GM21360 (cell line): ENCODE measurements at regions not wholly inside any gene's neighbourhood (a gene's known extent, or its start where the extent isn't known, plus 50 kb on each side); places are given as distances from the start of the nearest gene placed in this dataset.
"Not testable (repeated sequence)": the region's sequence is repeated elsewhere in the genome, so short reads cannot be mapped to it uniquely, and the experiment has no call there.

Experiments
- ATAC-seq: cut with Tn5 transposase; IDR thresholded peaks from one replicate; pipeline ENCODE4 v1.9.1; 2021; ENCODE audit warnings: mild to moderate bottlenecking, moderate library complexity; ENCODE audit not compliant: unreplicated experiment

DNA sequence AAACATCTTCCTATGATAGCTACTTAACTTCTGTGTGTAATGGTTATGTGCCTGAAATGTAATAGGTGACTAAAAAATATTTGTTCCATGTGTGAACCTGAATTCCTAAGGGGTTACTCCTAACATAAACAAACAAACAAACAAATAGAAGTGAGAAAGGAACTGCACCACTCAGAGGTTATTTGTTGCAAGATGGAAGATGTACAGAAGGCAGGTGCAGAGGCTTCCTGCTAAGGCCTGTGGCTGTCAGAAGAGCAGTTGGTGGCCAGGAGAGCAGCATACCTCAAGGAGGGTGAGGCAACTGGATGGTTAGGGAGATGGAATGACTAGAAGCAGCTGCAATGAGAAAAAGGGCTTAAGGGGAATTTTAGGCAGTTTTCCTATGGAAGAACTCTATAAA lies 940.6 kb downstream of the TTLL7 start:
- no peak for ATAC-seq

- no peak for ATAC-seq
Observed at GRCh38 chr1:83055391-83056170, 943.4 kb downstream of the TTLL7 start.

- ATAC-seq, result no peak
Observed at GRCh38 chr1:83053446-83053845, 945.5 kb downstream of the TTLL7 start.

DNA sequence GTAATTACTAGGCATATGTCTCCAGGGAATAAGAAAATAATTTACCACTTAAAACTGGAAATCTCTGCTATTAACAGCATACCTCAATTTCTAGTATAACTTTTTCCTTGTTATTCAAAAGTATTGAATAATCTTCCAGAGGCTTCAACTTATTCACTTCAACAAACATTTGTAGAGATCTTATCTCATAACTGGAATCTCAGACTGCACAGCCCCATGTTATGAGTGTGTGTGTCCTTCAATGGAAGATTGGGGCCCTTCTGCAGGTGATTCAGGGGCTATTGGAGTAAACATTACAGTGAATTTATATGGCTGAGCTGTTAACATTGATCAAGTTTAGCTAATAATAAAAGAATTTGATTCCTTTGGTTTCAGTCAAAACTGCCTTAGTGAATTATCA lies 946.1 kb downstream of the TTLL7 start:
- ATAC-seq, result no peak

DNA sequence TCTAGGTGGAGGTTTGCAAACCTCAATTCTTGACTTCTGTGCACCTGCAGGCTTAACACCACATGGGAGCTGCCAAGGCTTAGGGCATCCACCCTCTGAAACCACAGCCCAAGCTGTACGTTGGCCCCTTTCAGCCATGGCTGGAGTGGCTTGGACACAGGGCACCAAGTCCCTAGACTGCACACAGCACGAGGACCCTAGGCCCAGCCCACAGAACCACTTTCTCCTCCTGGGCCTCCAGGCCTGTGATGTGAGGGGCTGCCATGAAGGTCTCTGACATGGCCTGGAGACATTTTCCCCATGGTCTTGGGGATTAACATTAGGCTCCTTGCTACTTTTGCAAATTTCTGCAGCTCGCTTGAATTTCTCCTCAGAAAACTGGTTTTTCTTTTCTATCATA lies 947.9 kb downstream of the TTLL7 start:
- ATAC-seq, result not testable (repeated sequence)

DNA sequence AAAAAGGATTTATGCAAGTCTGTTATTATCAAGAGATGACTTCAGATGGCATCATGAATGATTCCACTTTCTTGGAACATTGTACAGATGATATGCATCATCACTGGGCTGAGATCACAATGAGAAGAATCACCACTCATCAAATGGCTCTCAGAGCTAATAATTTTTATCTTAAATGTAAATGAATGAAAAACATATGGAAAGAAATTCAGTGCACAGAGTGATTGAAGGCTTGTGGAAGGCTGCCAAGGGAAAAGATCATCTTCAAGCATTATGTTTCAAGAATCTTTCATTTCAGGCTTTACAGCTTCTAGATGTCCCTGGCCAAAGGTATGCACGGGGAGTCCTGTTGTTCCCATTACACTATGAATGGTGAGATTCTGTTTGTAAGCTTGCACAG lies 955.7 kb downstream of the TTLL7 start:
- no peak for ATAC-seq

- not testable (repeated sequence) for ATAC-seq
Observed at GRCh38 chr1:83039091-83039490, 959.8 kb downstream of the TTLL7 start.

DNA sequence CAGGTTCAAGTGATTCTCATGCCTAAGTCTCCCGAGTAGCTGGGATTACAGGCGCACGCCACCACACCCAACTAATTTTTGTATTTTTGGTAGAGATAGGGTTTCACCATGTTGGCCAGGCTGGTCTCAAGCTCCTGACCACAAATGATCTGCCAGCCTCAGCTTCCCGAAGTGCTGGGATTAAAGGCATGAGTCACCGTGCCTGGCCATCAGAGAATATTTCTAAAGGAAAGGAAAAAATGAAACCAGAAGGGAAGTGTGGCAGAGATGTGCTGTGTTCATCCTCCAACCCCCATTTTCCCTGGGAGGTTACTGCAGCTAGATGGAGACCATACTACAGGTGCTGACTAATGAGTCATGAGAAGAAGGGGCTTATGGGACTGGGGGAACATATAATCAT lies 964.1 kb downstream of the TTLL7 start:
- no peak for ATAC-seq

GRCh38 chr1:83033682-83034081 lies 965.2 kb downstream of the TTLL7 start:
- ATAC-seq, result no peak

GRCh38 chr1:83029916-83030315 lies 969.0 kb downstream of the TTLL7 start:
- ATAC-seq, result no peak

DNA sequence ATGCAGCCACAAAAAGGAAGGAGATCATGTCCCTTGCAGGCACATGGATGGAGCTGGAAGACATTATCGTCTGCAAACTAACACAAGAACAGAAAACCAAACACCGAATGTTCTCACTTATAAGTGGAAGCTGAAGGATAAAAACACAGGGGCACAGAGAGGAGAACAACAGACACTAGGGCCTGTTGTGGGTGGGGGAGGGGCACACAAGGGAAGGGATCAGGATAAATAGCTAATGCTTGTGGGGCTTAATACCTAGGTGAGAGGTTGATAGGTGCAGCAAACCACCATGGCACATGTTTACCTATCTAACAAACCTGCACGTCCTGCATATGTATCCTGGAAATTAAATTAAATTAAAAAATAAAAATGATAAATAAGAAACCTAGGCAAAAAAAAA lies 969.9 kb downstream of the TTLL7 start:
- ATAC-seq, result no peak

DNA sequence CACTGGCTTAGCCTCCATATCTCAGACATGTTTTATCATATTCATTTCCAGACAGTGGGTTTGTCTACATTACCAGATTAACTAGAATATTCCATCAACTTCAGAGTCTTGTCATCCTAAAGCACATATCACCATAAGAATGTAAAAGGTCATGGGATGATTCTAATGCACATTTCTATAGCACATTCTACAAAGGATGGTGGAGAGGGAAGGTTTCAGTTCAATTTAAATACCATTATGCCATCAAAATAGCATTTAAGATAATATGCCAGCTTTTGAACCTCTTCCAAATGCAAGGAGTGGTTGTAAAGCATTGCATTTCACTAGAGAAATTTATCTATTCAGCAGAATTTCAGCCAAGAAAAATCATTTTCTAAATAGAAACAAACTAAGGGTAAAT lies 970.5 kb downstream of the TTLL7 start:
- no peak for ATAC-seq

- ATAC-seq, result no peak
Observed at GRCh38 chr1:83027511-83027910, 971.4 kb downstream of the TTLL7 start.

- no peak for ATAC-seq
Observed at GRCh38 chr1:83026745-83027144, 972.2 kb downstream of the TTLL7 start.

- ATAC-seq, result no peak
Observed at GRCh38 chr1:83024251-83024767, 974.6 kb downstream of the TTLL7 start.

DNA sequence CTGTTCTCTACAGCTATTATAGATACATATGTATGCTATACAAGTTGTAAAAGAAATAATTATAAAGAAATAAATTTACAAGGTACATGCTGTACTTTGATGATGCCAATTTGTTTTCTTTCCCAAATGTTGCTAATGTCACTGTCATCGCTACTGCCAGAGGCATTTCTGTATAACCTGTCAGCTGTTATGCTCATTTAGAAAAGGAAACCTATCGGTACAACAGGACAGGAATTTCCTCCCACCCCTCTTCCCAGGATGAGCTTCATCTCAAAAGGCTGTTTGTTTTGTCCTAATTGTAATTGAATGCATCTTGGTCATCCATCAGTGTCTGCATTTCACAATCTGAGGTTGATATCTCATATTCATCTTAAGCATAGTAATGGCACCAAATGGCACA lies 975.7 kb downstream of the TTLL7 start:
- ATAC-seq, result no peak

- no peak for ATAC-seq
Observed at GRCh38 chr1:83022206-83022605, 976.7 kb downstream of the TTLL7 start.

DNA sequence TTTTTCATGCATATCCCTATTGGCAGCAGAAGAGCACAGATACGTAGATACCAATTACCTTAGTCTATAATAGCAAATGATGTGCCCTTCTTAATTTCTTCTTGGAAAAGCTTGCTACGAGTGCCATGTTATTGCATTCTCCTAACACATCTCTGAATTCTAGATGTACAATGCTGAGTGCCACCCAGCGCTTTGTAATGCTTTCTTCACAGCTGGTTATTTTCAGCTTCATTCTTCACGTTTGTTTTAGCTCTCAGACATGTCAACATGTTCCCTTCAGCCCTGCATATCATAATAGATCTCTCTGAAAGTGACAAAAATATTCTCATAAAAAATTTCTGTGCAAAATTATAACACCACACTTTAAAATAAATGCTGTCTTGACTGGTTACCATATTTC lies 981.2 kb downstream of the TTLL7 start:
- no peak for ATAC-seq

DNA sequence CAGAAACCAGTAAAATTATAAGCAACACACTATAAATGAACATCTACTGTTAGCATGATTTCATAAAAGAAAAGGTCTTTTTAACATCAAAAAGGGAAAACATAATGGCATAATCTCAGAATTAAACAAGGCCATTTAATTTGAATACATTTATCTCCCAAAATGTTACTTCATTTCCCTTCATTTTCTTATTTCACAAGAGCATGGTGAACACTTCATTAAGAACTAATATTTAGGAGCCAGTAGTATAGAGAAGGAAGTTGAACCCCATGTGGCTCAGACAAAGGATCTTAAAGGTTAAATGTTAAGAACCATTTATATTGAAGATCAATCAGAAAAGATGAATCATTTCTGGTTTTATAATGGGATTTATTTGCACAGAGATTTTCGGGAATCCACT lies 981.7 kb downstream of the TTLL7 start:
- ATAC-seq, result no peak

- ATAC-seq, result no peak
Observed at GRCh38 chr1:83016354-83016849, 982.5 kb downstream of the TTLL7 start.

DNA sequence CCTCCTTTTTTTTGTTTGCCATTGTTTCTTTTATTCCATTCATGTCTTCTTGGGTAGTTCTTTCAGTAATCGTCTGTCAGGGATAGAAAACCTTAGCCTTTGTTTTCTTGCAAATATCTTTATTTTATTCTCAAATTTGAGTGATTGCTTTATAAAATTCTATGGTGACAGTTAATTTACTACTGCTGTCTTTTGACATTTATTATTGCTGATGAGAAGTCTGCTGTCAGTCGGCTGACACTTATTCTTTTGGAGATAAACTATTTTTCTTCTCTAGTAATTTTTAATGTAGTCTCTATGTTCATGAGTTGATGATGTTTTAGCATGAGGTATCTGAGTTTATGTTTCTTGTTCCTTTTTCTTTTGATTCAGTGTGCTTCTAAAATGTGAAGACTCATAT lies 983.8 kb downstream of the TTLL7 start:
- ATAC-seq, result no peak

DNA sequence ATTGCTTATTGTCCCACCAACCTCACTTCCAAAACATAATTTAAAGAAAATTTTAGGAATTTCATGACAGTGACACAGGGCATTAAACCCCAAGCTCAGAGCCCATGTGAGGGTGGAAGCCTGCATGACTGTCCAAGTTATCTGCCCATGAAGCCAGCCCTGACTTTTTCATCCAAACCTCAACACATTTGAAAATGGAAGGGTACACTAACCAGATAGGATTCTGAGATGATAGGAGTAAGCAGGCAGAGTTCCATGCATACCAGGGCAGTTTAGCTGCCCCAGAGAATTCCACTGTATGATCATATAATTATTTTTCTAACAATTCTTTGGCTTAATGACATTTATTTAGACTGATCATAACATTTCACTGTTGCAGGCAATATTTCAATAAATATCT lies 986.0 kb downstream of the TTLL7 start:
- ATAC-seq, result no peak

- ATAC-seq, result no peak
Observed at GRCh38 chr1:83011265-83011664, 987.7 kb downstream of the TTLL7 start.
